ENCODE measurements at regions not wholly inside any gene's neighbourhood (a gene's known extent, or its start where the extent isn't known, plus 50 kb on each side); places are given as distances from the start of the nearest gene placed in this dataset.
A peak's percentile ranks its signal among the peaks of the same experiment; 100 is the strongest.
"Not testable (repeated sequence)": the region's sequence is repeated elsewhere in the genome, so short reads cannot be mapped to it uniquely, and the experiment has no call there.

GRCh38 chr6:82419132-82419581 is 55.5 kb downstream of the TPBG start:
- FAIRE-seq: no peak

- FAIRE-seq: no peak
Observed at GRCh38 chr6:82419859-82420258, 56.2 kb downstream of the TPBG start.

DNA sequence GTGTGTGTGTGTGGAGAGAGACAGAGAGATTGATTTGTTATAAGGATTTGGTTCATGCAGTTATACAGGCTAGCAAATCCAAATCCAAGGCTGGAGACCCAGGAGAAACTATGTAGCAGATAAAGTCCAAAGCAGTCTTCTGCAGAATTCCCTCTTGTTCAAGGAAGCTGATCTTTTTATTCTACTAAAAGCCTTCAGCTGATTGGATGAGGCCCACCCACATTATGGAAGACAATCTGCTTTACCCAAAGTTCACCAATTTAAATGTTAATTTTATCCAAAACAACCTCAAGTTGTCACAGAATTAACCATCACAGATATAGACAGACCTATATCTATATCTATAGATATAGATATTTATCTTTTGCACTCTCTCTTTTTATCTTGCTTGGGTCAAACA is 67.0 kb downstream of the TPBG start:
- no peak for FAIRE-seq

GRCh38 chr6:82436740-82437139 is 73.1 kb downstream of the TPBG start:
- FAIRE-seq: no peak

DNA sequence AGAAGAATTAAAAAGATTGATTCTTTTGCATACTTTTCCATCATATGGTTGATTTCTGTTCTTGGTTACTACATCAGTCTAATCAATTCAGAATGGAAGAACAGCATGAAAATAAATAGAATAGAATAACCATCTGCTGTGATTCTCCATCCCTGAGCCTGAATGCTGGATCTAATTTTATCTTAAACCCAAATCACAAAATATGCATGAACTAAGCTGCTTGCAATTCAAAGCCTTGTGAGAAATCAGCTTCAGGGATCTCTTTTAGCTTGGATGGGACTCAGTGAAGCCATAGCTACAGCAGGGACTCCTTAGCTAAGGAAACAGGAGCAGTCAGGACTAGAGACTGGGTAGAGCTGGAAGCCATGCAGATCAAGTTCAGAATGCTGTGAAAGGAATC is 74.1 kb downstream of the TPBG start:
- no peak for FAIRE-seq

GRCh38 chr6:82441047-82441855 is 77.6 kb downstream of the TPBG start:
- FAIRE-seq: no peak

DNA sequence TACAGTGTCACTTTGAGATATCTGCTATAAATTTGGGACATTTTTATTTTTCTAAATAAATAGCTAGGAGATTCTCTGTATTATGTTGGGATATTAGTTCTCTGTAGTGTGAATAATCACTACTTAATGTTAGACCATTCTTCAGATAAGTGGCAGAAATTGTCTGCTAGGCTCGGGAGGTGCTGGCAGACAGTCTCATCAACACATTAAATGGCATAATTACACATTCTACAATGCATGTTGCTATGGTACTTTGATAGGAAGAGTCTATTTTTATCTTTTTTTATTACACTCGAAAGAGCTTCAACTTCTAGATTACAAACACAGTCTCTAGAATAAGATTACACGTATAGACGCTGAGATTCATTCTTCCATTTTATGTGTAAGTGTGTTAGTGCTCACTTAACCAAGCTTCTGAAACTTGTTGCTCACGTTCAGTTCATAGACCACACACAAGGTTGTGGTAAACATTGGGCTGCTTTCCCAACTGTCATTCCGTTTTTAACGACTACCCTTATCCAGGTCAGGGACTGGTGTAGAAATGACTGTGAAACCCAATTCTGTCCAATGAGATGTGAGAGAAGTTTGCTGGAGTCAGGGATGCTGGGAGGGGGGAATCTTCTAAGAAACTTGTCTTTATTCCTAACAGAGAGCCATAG is 78.6 kb downstream of the TPBG start:
- no peak for FAIRE-seq

DNA sequence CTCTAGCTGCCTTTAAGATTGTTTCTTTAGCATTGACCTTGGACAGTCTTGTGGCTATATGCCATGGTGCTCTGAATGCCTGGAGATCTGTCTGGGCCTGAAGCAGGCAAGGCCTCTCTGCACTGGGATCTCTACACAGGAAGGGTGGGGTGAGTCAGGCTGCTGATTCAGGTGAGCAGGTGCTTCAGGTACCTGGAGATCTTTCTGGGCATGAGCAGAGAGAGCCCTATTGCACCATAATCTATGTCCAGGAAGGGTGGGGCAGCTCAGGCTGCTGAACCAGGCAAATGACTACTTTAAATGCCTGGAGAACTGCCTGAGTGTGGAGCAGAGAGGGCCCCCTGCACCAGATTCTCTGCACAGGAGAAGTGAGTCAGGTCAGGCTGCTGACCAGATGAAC is 94.5 kb downstream of the TPBG start:
- no peak for FAIRE-seq

DNA sequence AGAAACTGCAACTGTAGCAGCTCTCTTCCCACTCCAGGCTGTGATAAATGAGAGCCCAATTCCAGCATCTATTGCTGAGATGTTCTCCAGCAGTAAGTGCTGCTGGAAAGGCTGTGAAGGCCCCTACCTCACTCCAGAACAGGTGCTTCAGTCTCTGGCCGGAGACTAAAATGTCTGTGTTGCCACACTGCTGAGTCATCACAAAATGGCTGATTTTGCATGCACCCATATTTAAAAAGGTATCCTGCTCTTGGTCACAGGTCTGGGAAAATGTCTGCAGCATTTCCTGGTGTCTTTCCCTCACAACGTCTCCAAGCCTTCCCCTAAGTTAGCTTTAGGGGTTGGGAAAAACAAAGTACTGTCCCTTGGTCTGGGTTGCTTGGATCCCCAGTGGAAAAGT is 95.1 kb downstream of the TPBG start:
- no peak for FAIRE-seq

GRCh38 chr6:82461536-82461935 is 97.9 kb downstream of the TPBG start:
- FAIRE-seq: no peak

DNA sequence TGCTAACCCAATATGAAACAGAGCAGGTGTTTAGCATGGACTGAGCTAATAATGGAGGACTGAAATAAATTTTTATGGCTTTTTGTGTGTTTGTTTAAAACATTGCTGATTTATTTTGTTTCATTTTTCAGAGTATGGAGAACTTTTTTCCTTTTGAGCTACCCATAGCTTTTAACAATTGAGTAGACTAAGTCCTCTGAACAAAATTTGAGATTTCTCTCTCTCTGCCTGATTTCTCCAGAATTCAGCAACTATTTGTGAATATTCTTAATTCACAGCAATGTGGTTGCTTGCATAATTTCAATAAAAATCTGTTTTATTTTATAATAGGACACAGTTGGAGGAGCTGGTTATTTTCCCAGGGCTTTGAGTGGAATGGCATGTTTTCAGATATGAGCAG is 103.7 kb downstream of the TPBG start:
- FAIRE-seq: no peak

DNA sequence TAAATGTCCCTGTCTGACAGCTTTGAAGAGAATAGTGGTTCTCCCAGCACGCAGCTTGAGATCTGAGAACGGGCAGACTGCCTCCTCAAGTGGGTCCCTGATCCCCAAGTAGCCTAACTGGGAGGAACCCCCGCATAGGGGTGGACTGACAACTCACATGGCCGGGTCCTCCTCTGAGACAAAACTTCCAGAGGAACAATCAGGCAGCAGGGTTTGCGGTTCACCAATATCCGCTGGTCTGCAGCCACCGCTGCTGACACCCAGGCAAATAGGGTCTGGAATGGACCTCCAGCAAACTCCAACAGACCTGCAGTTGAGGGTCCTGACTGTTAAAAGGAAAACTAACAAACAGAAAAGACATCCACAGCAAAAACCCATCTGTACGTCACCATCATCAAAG is 106.5 kb downstream of the TPBG start:
- not testable (repeated sequence) for FAIRE-seq

DNA sequence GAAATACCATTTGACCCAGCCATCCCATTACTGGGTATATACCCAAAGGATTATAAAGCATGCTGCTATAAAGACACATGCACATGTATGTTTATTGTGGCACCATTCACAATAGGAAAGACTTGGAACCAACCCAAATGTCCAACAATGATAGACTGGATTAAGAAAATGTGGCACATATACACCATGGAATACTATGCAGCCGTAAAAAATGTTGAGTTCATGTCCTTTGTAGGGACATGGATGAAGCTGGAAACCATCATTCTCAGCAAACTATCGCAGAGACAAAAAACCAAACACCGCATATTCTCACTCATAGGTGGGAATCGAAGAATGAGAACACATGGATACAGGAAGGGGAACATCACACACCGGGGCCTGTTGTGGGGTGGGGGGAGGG is 111.5 kb downstream of the TPBG start:
- not testable (repeated sequence) for FAIRE-seq

DNA sequence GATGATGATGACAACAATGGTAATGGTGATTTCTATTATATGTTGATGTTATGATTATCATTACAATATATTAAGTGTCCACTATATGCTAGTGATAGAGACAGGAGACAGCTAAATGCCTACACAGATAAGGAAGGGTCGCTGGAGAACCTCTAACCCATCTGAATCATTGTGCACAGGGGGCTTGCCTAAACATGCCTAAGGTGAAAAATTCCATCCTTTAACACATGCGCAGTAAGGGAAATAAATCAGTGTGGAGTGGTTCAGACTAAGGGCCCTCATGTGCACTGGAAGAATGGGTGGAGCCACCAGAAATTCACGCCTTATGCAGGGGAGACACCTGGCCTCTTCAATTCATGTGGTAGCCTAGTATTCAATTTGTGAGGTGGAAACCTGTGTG is 120.4 kb downstream of the TPBG start:
- FAIRE-seq: no peak

GRCh38 chr6:82484737-82485626 is 121.4 kb downstream of the TPBG start:
- FAIRE-seq: no peak

- FAIRE-seq: no peak
Observed at GRCh38 chr6:82487895-82488294, 124.3 kb downstream of the TPBG start.

DNA sequence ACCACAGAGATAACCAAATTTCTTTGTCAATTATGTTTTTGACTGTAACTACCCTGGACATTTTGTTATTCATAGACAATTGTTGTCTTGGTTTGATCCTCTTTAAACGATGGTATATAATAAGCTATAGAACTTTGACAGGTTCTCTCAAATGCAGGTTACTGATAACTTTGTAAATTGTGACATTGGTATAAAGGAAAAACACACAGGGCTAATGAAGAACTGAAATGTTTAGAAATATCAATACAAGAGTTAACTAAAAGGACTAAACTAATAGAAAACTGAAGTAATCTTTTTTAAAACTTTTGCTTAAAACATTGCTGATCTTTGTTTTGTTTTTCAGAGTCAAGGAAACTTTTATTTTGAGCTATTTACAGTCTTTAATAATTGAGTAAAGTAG is 124.8 kb downstream of the TPBG start:
- peak; percentile 75 for FAIRE-seq

DNA sequence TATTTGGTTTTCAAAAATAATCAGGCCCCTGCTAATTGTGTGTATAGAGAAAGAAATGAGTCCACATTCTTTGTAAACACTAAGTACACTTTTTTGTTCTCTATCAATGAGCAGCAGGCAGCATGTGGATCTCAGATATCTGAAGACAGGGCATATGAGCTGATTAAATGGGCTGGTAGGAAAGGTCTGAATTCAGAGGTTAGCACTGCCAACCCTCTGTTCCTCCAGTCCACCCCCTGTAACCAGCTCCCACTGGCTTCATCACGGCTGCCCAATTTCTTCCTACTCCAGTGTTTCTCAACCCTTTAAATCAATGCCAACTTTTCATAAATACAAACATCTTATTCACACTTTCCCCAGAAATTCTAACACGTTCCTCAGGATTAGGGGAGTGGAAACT is 128.5 kb downstream of the TPBG start:
- no peak for FAIRE-seq

- FAIRE-seq: no peak
Observed at GRCh38 chr6:82493467-82493866, 129.8 kb downstream of the TPBG start.

- no peak for FAIRE-seq
Observed at GRCh38 chr6:82494367-82494766, 130.8 kb downstream of the TPBG start.

GRCh38 chr6:82501901-82502300 is 138.3 kb downstream of the TPBG start:
- FAIRE-seq: not testable (repeated sequence)

DNA sequence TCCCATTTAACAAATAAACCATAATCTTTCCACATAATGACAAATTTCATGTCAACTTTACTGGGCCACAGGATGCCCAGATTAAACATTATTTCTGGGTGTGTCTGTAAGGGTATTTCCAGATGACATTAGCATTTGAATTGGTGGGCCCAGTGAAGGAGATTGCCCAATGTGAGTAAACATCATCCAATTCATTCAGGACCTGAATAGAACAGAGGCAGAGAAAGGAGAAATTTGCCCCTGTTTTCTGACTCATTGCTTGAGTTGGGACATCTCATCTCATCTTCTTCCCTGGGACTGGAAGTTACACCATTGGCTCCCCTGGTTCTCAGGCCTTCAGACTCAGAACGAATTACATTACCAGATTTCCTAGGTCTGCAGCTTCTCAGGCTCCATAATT is 142.9 kb downstream of the TPBG start:
- no peak for FAIRE-seq

DNA sequence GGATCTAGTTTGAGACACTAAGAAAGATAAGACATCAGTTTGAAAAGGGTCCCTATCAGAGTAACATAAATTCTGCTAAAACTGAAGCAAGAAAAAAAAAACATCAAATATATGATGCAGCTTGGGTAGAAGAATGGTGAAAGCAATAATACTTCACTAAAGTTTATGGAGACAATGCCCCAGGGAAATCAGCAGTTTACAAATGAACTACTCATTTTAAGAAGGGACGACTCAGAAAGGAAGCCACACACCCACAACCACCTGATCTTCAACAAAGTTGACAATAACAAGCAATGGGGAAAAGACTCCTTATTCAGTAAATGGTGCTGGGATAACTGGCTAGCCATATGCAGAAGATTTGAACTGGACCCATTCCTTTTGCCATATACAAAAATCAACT is 143.5 kb downstream of the TPBG start:
- no peak for FAIRE-seq

DNA sequence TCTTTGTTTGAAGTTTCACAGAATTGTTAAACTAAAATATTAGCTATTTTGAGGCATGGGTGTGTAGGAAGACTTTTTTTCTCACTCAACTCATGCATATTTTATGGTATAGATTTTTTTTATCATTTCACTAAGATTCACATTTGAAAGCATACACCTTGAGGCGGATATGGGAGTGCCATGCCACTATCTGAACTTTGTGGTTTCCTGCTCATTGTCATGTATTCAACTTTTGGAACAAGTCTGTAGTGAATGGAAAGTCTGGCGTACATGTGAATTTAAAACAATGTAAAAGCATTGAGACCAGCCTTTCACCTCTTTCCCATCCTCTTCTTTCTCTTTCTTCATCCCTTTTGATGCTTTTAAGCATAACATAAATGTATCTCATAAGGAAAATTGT is 147.9 kb downstream of the TPBG start:
- no peak for FAIRE-seq
